HG03280 (cell line): ENCODE measurements at regions not wholly inside any gene's neighbourhood (a gene's known extent, or its start where the extent isn't known, plus 50 kb on each side); places are given as distances from the start of the nearest gene placed in this dataset.

Experiments
- ATAC-seq: cut with Tn5 transposase; IDR thresholded peaks from one replicate; pipeline ENCODE4 v1.9.1; 2021; ENCODE audit warnings: mild to moderate bottlenecking, moderate library complexity; ENCODE audit not compliant: unreplicated experiment

GRCh38 chr5:159525117-159525516, 194.8 kb upstream of the IL12B start:
- ATAC-seq: no peak

DNA sequence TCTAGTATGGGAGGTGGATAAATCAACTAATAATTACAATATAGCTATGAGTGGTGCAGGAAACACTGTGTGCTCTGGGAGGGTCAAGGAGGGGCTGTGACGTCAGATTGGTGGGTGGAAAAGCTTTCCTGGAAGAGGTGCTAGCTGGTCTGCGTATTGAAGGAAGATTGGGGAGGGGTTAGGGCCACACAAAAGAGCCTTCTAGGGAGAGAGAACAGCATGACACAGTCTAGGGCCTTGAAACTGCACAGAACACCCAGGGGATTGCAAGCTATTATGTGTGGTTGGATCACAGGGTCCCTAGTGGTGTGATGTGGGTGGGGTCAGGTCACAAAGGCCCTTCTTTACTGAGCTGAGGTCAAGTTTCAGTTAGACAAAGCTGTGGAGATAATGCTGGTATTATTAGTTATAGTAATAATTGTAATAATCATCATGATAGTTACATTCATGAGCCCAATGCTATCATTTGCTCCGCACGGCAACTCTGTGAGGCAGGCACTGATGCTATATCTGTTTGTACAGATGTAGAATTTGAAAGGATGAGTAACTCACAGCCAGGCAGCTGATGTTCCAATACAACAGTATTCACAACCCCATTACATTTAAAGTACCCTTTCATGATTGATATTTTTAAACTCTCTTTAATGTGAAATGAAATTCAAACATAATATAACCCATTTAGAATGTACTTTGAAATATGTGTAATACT, 197.4 kb upstream of the IL12B start:
- ATAC-seq: no peak

DNA sequence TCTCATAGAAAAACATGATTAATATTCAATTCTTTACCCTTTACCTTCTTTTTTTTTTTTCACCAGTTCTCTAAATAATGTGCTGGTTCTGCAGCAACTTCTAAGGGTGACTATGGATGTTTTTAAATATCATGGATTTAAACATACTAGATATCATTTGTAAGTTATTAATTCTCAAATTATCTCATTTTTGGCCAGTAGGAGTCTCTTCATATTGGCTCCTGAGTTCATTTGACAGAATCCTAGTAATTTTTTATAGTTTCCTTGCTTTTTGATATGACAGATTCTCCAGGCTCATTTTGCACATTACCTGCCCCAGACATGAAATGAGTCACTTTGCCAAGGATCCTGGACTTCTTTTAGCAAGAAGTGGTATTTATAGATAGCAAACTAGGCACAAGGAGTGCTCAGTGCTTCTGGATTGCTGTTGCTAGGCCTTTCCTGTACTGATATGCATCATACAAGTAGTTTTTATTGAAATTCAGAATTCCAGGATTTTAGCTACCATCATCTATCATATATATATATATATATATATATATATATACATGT, 201.3 kb upstream of the IL12B start:
- no peak for ATAC-seq

DNA sequence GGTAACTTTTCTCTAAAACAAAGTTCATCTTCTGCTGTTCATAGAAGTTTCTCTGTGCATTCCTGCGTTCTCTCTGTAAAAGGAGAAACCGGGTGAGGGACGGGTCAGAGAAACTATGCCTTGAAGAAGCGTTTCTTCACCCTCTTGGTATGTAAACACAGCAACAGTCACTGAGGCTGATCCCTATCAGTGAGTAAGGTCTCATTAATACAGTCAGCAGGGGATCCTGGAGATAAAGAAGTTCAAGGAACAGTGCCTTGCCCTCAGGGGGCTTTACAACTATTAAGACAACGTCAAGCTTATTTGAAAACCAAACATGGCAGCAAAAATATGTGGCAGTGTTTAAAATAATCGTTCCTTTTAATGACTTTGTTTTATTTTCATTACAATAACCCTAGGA, 202.9 kb upstream of the IL12B start:
- ATAC-seq: no peak

DNA sequence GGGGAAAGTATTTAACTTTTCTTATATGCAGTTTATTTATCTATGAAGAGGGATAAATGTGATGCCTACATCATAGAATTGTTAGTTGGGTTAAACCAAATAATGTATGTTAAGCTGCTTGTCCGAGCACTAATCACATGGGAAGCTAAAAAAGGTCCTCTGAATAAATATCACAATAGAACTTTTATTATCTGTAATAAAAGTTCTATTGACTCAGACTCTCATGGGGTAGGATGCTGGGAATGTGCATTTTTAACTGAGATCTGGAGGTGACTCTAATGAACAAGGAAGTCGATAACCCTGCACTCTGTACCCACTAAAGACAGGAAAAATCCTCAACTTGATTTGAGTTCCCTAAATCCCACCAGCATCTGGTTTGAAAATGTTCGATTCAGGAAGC, 205.9 kb upstream of the IL12B start:
- no peak for ATAC-seq

DNA sequence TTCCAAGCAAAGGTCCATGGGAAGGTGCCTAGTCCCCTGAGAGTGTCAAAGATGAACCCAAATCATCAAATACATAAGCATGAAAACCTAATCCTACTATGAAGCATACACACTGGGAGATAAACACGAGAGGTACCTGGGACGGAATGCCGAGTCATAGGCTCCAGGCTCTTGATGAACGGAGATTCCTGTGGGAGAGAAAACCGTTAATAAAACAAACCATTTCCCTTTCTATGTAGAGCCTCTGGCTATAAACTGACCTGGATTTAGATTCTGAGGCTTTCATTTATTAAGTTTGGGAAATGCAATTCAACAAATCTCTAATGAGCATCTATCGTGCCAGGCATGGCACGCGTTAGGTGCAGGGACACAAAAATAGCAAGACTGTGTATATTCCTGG, 206.4 kb upstream of the IL12B start:
- no peak for ATAC-seq

DNA sequence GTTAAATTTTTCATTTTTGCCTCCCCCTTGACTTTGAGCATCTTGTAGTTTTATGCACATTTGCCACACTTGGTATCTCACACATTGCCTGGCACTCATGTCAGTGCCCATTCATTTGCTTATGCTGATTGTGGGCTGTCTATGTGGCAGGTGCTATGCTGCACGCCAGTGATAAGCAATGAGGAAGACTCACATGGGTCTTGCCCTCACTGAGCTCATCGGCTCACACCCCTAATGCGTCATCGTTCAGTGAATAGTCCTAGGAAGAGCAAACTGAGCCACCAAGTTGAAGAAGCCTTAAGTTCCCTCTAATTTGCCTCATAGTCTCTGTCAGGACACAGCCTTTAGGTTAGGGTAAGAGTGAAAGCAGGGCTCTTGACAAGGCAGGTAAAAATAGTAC, 209.4 kb upstream of the IL12B start:
- no peak for ATAC-seq

- ATAC-seq: no peak
Measured at GRCh38 chr5:159543326-159543725, 213.0 kb upstream of the IL12B start.

DNA sequence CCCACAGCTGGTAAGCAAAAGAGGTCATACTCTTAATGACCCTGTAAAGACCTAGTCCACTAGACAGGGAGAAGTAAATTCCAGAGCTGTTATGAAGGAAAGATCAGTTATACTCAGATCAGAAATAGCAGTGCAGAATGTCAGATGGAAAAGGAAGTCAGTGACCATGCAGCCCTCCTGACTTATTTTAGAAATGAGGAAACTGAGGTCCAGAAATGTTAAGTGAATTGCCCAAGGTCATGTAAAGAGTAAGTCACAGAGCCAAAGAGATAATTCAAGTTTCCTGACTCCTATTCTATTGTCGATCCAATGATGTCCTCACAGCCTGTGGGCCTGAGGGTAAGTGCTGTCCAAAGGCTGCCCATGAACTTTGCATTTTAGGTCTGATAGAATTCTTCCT, 214.9 kb upstream of the IL12B start:
- ATAC-seq: no peak

- ATAC-seq: no peak
Measured at GRCh38 chr5:159547466-159548195, 217.3 kb upstream of the IL12B start.

- ATAC-seq: no peak
Measured at GRCh38 chr5:159548517-159548916, 218.2 kb upstream of the IL12B start.

GRCh38 chr5:159549046-159549445, 218.8 kb upstream of the IL12B start:
- no peak for ATAC-seq

DNA sequence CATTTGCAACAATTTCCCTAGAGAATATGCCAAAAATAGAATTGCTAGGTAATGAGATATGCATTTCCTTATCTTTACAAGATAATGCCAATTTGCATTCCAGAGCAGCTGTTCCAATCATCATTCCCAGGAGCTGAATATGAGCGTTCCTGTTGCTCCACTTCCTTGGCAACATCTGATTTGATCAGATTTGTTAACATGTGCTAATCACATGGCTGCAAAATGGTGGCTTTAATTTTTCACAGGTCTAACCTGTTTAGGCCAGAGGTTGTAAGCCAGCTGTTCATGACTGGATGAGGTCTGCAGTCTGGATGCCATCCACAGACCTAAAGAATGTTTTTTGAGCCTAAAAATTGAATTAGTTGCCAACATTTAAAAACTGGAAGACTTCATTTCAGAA, 220.7 kb upstream of the IL12B start:
- ATAC-seq: no peak

- no peak for ATAC-seq
Measured at GRCh38 chr5:159552751-159553150, 222.5 kb upstream of the IL12B start.

GRCh38 chr5:159553792-159554191, 223.5 kb upstream of the IL12B start:
- no peak for ATAC-seq

DNA sequence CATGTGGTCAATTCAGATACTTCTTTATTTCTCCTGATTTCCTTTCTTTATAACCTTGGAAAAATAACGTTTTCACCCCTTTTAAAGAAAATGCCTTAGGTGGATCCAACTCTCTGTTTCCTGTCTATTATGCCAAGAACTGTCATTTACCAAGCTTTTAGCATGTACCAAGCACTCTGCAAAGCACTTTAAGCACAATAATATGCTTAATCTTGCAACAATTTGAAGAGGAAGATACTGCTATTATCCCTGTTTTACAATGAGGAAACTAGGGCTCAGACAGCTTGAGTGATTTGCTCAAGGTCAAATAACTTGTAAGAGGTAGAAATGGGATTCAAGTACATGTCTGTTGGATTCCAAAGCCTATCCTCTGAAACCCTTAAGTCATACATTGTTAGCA, 224.8 kb upstream of the IL12B start:
- ATAC-seq: no peak

GRCh38 chr5:159559337-159559736, 229.1 kb upstream of the IL12B start:
- ATAC-seq: no peak

DNA sequence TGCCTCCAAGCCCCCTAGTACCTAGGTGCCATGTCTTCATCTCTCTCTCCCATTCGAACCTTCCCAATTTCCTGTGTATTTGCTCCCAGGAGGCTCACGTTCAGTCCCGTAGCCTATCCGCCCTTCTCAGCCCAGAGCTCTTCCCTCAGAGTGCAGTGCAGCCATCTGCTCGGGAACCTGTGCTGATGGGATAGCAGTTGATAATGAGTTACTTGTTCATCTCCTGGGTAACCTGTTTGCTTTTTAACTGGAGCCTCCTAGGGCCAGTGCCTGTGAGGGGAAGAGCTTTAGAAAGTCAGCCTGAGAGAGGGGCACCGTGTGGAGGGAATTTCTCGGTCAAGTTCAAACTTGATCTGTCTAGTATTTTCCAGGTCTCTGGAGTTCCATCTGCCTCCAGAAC, 229.8 kb upstream of the IL12B start:
- no peak for ATAC-seq

DNA sequence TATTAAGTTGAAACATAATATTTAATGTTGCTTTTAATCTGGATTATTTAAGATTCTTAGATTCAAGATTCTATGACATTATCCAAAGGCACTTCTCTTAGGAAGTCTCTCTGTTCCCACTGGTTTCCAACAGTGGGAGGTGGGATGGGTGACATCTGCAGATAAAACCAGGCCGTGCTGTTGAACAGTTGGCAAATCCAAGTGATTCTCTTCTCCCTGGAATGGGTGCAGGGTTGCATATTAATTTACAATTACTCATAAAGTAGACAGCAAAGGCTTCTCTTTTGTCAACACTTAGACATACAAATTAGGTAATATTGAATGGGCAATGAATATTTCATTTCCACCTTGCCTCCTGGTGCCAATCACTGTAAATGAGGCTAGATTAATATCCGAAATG, 233.7 kb upstream of the IL12B start:
- ATAC-seq: no peak

- ATAC-seq: no peak
Measured at GRCh38 chr5:159566832-159567231, 236.5 kb upstream of the IL12B start.

- ATAC-seq: no peak
Measured at GRCh38 chr5:159567461-159567860, 237.2 kb upstream of the IL12B start.

- ATAC-seq: no peak
Measured at GRCh38 chr5:159571501-159572244, 241.4 kb upstream of the IL12B start.
